Mammary epithelial cell (primary cell): ENCODE measurements at regions not wholly inside any gene's neighbourhood (a gene's known extent, or its start where the extent isn't known, plus 50 kb on each side); places are given as distances from the start of the nearest gene placed in this dataset.

Source experiments
- CTCF ChIP-seq, 2 donors: IDR thresholded peaks in 1 of 2; conservative IDR thresholded peaks in 1 of 2; 2 replicates each; pipeline ENCODE4 v1.5.1; 2011 to 2012; ENCODE audit warnings: inconsistent platforms in 2 of 2, low read length in 2 of 2, mild to moderate bottlenecking in 2 of 2, control low read depth in 1 of 2, low read depth in 1 of 2; ENCODE audit not compliant: insufficient read depth in 1 of 2; ENCODE audit errors: extremely low read depth in 1 of 2
- EZH2 ChIP-seq: IDR thresholded peaks from 2 replicates; pipeline ENCODE4 v1.6.1; 2012; ENCODE audit warnings: low read length, inconsistent platforms, borderline replicate concordance

- TF ChIP-seq CTCF (conservative IDR thresholded peaks at IDR 0.05 in 1 of 2, IDR thresholded peaks at IDR 0.05 in 1 of 2; ENCODE audit: extremely low read depth in 1 of 2, insufficient read depth in 1 of 2, low read depth in 1 of 2, low read length in 2 of 2) (no peak), EZH2 (no peak)
Measured at GRCh38 chrX:39443240-39443639, 642.0 kb downstream of the MID1IP1 start.
